RWPE2 (cell line): ENCODE measurements at regions not wholly inside any gene's neighbourhood (a gene's known extent, or its start where the extent isn't known, plus 50 kb on each side); places are given as distances from the start of the nearest gene placed in this dataset.

Source experiments
- ATAC-seq: fragments of 200-7000 bp; cut with Tn5 transposase; 3 replicates; pipeline ENCODE4 v1.9.1; 2021; ENCODE audit warnings: low read depth
- DNase-seq: peaks from one replicate; pipeline ENCODE4 v3.0.0-alpha.2; 2020; ENCODE audit warnings: low spot score
- H3K27ac ChIP-seq: fragments of 450-650 bp; 2 replicates; pipeline ENCODE4 v1.5.1; 2017; ENCODE audit warnings: mild to moderate bottlenecking; ENCODE audit not compliant: poor library complexity, severe bottlenecking
- H3K27me3 ChIP-seq: fragments of 250-450 bp; sonication (Bioruptor Pico); 2 replicates; pipeline ENCODE4 v1.5.1; 2021; ENCODE audit warnings: mild to moderate bottlenecking, moderate library complexity; ENCODE audit not compliant: insufficient read depth, poor library complexity, severe bottlenecking
- H3K36me3 ChIP-seq: fragments of 250-450 bp; sonication (Bioruptor Pico); 2 replicates; pipeline ENCODE4 v1.5.1; 2020; ENCODE audit warnings: low read depth, mild to moderate bottlenecking, moderate library complexity
- H3K4me1 ChIP-seq: fragments of 250-450 bp; sonication (Bioruptor Pico); 2 replicates; pipeline ENCODE4 v1.5.1; 2021; ENCODE audit warnings: mild to moderate bottlenecking, moderate library complexity; ENCODE audit not compliant: insufficient read depth, poor library complexity, severe bottlenecking
- H3K4me3 ChIP-seq: fragments of 250-450 bp; sonication (Bioruptor Pico); 2 replicates; pipeline ENCODE4 v1.5.1; 2021; ENCODE audit warnings: mild to moderate bottlenecking, moderate library complexity; ENCODE audit not compliant: severe bottlenecking
- H3K9me3 ChIP-seq: fragments of 250-450 bp; sonication (Bioruptor Pico); 2 replicates; pipeline ENCODE4 v1.5.1; 2021; ENCODE audit warnings: mild to moderate bottlenecking, moderate library complexity; ENCODE audit not compliant: severe bottlenecking
- CTCF ChIP-seq: fragments of 450-650 bp; IDR thresholded peaks from one replicate; pipeline ENCODE4 v1.5.1; 2017; ENCODE audit warnings: mild to moderate bottlenecking, moderate library complexity; ENCODE audit not compliant: poor library complexity, severe bottlenecking

- no peak for TF ChIP-seq CTCF
- H3K27ac ChIP-seq = peak overlapping the region; percentile 23
- DNase-seq (no peak), ATAC-seq (peak; percentile 53)
- H3K9me3 ChIP-seq = no peaks in the 10 kb centered on the region
- H3K36me3 ChIP-seq = no peaks in the 10 kb centered on the region; the same call in 1 of the 2 replicates
- H3K4me1 ChIP-seq = peaks cover 34% of the 10 kb centered on the region
- H3K27me3 ChIP-seq = no peaks in the 10 kb centered on the region
- no peak overlapping the region for H3K4me3 ChIP-seq
Observed at GRCh38 chr9:555493-555892, 286.0 kb upstream of the DMRT1 start.

- H3K9me3 ChIP-seq = no peaks in the 10 kb centered on the region
- 0 out of 3 replicates have a peak, but pooled peaks have one; percentile 17 for ATAC-seq
- H3K4me1 ChIP-seq = peaks cover 37% of the 10 kb centered on the region
- no peaks in the 10 kb centered on the region; the same call in 1 of the 2 replicates for H3K36me3 ChIP-seq
- H3K4me3 ChIP-seq = no peak overlapping the region
- H3K27ac ChIP-seq = peak overlapping the region; percentile 23
- TF ChIP-seq CTCF = no peak
- no peaks in the 10 kb centered on the region for H3K27me3 ChIP-seq
- DNase-seq = no peak
Observed at GRCh38 chr9:556199-556598, 285.3 kb upstream of the DMRT1 start.

GRCh38 chr9:556675-557074 is 284.8 kb upstream of the DMRT1 start:
- Histone ChIP-seq H3K4me3 (no peak overlapping the region), H3K9me3 (no peaks in the 10 kb centered on the region), H3K36me3 (no peaks in the 10 kb centered on the region; the same call in 1 of the 2 replicates), H3K27ac (peak overlapping the region; percentile 23), H3K4me1 (peaks cover 42% of the 10 kb centered on the region), H3K27me3 (no peaks in the 10 kb centered on the region)
- ATAC-seq (no peak), DNase-seq (no peak)
- TF ChIP-seq CTCF = no peak

- Histone ChIP-seq H3K4me1 (peaks cover 37% of the 10 kb centered on the region), H3K27me3 (no peaks in the 10 kb centered on the region), H3K27ac (peak overlapping the region; percentile 19), H3K4me3 (no peak overlapping the region), H3K9me3 (no peaks in the 10 kb centered on the region), H3K36me3 (no peaks in the 10 kb centered on the region; the same call in 1 of the 2 replicates)
- DNase-seq = no peak
- no peak for TF ChIP-seq CTCF
- ATAC-seq = peak; percentile 86
Observed at GRCh38 chr9:557601-558201, 283.8 kb upstream of the DMRT1 start.

GRCh38 chr9:561427-561826 is 280.1 kb upstream of the DMRT1 start:
- Histone ChIP-seq H3K36me3 (no peaks in the 10 kb centered on the region), H3K4me1 (peaks cover 18% of the 10 kb centered on the region), H3K27me3 (no peaks in the 10 kb centered on the region), H3K9me3 (no peaks in the 10 kb centered on the region), H3K27ac (no peak overlapping the region), H3K4me3 (no peak overlapping the region)
- DNase-seq = no peak
- no peak for TF ChIP-seq CTCF
- ATAC-seq = peak; percentile 43
